Spleen (tissue), 7 donors: ENCODE measurements at regions not wholly inside any gene's neighbourhood (a gene's known extent, or its start where the extent isn't known, plus 50 kb on each side); places are given as distances from the start of the nearest gene placed in this dataset.

Experiments used
- CTCF ChIP-seq, 11 experiments: fragments of 200-600 bp in 7 of 11; fragments of 450-650 bp in 4 of 11; sonication (generic) in 4 of 11; IDR thresholded peaks in 8 of 11; conservative IDR thresholded peaks in 3 of 11; 1 replicate in 7 of 11; 2 replicates in 4 of 11; pipeline versions ENCODE4 v1.4.0 to v1.8.0; 2016 to 2021; ENCODE audit warnings: antibody characterized with exemption in 11 of 11, inconsistent platforms in 4 of 11, mild to moderate bottlenecking in 1 of 11
- POLR2AphosphoS5 ChIP-seq, 3 donors: sonication (generic); formaldehyde crosslinking; IDR thresholded peaks; one replicate each; pipeline ENCODE4 v1.5.1; 2017; ENCODE audit warnings: antibody characterized with exemption in 3 of 3
- donor health status: DM: no; HTN: no; CAD: no; lungs with moderate emphysema.
- donor health status: DM: no; HTN: no; CAD: no.
- donor health status: DM: no; HTN: no; CAD: no.

GRCh38 chr2:240277073-240277806 is 136.8 kb upstream of the OTOS start:
- TF ChIP-seq CTCF (IDR thresholded peaks at IDR 0.05 in 8 of 11, conservative IDR thresholded peaks at IDR 0.05 in 3 of 11) (no peak), POLR2AphosphoS5 (IDR thresholded peaks at IDR 0.05) (no peak)
